ENCODE measurements at regions not wholly inside any gene's neighbourhood (a gene's known extent, or its start where the extent isn't known, plus 50 kb on each side); places are given as distances from the start of the nearest gene placed in this dataset.

GRCh38 chr2:106018141-106018540 is 176.0 kb downstream of the UXS1 start (continued):
- TF ChIP-seq ZNF140 (CRISPR knock-in tag; IDR thresholded peaks at IDR 0.05) = no peak
- TF ChIP-seq ZNF197 (CRISPR knock-in tag; IDR thresholded peaks at IDR 0.05; ENCODE audit: low read depth) = no peak

GRCh38 chr2:106012591-106013347 is 181.3 kb downstream of the UXS1 start:
- Histone ChIP-seq H3K9me3 (replicated peaks; ENCODE audit: control insufficient read depth, insufficient read depth, low read depth, low read length) (no peaks in the 10 kb centered on the region), H2AFZ (ENCODE audit: low read depth, low read length) (no peak overlapping the region), H3K9me1 (ENCODE audit: control insufficient read depth, insufficient read depth, low read length) (no peaks in the 10 kb centered on the region), H3K4me1 (replicated peaks in 1 of 2; ENCODE audit: control insufficient read depth in 2 of 2, insufficient read depth in 2 of 2, low read length in 2 of 2) (no peaks in the 10 kb centered on the region), H3K4me2 (ENCODE audit: insufficient read depth, low read length) (no peak overlapping the region), H3K79me2 (ENCODE audit: control insufficient read depth, insufficient read depth, low read length) (no peaks in the 10 kb centered on the region), H3K27ac (ENCODE audit: extremely low read depth, low read depth, low read length) (no peak overlapping the region), H3K9ac (ENCODE audit: insufficient read depth in 1 of 2, low read depth in 2 of 2, low read length in 2 of 2) (no peak overlapping the region), H3K4me3 (no peak overlapping the region), H4K20me1 (replicated peaks; ENCODE audit: control insufficient read depth, insufficient read depth, low read length) (no peaks in the 10 kb centered on the region), H3K27me3 (ENCODE audit: control insufficient read depth in 2 of 2, insufficient read depth in 2 of 2, low read length in 2 of 2) (no peaks in the 10 kb centered on the region), H3K36me3 (ENCODE audit: control insufficient read depth, insufficient read depth, low read length) (no peaks in the 10 kb centered on the region)
- 0% methylated on average over 3 of the region's 3 CpGs for WGBS (ENCODE audit: insufficient coverage, low coverage, missing lambda C conversion rate)
- in situ Hi-C loops (cut with MboI) (no loop called here), intact Hi-C loops (cut with micrococcal nuclease) (no loop called here)
- ChIA-PET POLR2A (no interaction called here), CTCF (ENCODE audit: low intra/inter-chr PET ratio) (no interaction called here)
- no peak for TF ChIP-seq THAP12 (CRISPR knock-in tag; IDR thresholded peaks at IDR 0.05)
- no peak for TF ChIP-seq RNF2 (IDR thresholded peaks at IDR 0.05)
- TF ChIP-seq CHD1 (IDR thresholded peaks at IDR 0.05; ENCODE audit: low read length) = no peak
- no peak for TF ChIP-seq PHTF2 (CRISPR knock-in tag; IDR thresholded peaks at IDR 0.05)
- TF ChIP-seq ELF2 (CRISPR knock-in tag; IDR thresholded peaks at IDR 0.05) = no peak
- ATAC-seq (no peak), FAIRE-seq (no peak), DNase-seq (ENCODE audit: extremely low read depth in 1 of 4, low spot score in 3 of 4) (no peak)
- no TSS peak for BruUV-seq (replicated peaks)
